ENCODE measurements at regions not wholly inside any gene's neighbourhood (a gene's known extent, or its start where the extent isn't known, plus 50 kb on each side); places are given as distances from the start of the nearest gene placed in this dataset.

DNA sequence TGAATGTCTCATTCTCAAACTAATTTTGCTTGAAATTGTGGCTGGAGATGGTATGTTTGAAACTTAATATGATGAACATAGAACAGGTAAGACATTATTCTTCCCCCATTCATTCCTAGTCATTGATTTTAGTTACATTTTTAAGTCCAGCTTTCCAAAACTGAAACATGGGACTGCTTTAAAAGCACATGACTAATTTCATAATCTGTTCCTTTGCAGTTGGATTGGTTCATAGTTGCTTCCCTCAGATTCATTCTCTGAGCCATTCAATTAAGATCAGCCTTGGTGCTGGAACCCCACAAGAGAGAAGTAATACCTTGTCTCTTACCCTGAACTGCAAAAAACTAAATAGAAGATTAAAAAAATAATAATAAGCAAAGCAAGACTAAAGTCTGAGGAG is 87.5 kb upstream of the TGFBR2 start (continued):
- TF ChIP-seq ZNF114 (CRISPR knock-in tag; IDR thresholded peaks at IDR 0.05): no peak
- TF ChIP-seq POLR2AphosphoS5 (IDR thresholded peaks at IDR 0.05; ENCODE audit: low read depth): no peak
- TF ChIP-seq ZNF331 (CRISPR knock-in tag; IDR thresholded peaks at IDR 0.05; ENCODE audit: low read depth): no peak
- no peak for TF ChIP-seq EZH2phosphoT487 (IDR thresholded peaks at IDR 0.05; ENCODE audit: unreplicated experiment)
- TF ChIP-seq JUNB (IDR thresholded peaks at IDR 0.05; ENCODE audit: unreplicated experiment): no peak
- no peak for TF ChIP-seq NANOG (IDR thresholded peaks at IDR 0.05; ENCODE audit: borderline replicate concordance)

DNA sequence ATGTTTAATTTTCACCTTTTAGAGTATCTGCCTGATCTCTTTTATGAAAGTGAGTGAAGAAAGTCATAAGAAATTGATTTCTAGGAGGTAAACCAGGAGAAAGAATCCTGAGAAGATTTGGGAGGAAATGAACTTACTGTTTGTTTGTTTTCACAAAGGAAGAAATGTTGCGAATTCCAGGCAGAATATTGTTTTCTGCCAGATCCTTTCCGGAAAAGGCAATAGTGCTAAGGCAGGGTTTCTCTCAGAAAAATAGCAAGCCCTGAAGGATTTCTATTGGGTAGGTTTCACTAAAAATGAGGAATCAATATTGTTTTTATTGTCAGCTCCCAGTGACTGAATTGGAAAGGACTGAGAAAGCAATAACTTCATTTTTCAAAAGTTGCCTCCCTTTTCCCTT is 85.7 kb upstream of the TGFBR2 start:
- Histone ChIP-seq H4K20me1 (replicated peaks; ENCODE audit: insufficient read depth) (no peaks in the 10 kb centered on the region), H2AFZ (peak overlapping the region; percentile 3; the same call in 1 of the 2 replicates), H3K9me2 (ENCODE audit: insufficient read depth) (peaks cover 8% of the 10 kb centered on the region), H3K4me2 (no peak overlapping the region), H3K4me1 (ENCODE audit: insufficient read depth) (no peaks in the 10 kb centered on the region), H3K36me3 (ENCODE audit: insufficient read depth) (no peaks in the 10 kb centered on the region), H3K27ac (ENCODE audit: low read depth) (no peak overlapping the region), H3K79me2 (replicated peaks; ENCODE audit: insufficient read depth) (no peaks in the 10 kb centered on the region), H3K4me3 (no peak overlapping the region), H3K27me3 (ENCODE audit: insufficient read depth) (no peaks in the 10 kb centered on the region), H3F3A (replicated peaks; ENCODE audit: low read depth) (no peaks in the 10 kb centered on the region)
- TF ChIP-seq, protein P1, sequence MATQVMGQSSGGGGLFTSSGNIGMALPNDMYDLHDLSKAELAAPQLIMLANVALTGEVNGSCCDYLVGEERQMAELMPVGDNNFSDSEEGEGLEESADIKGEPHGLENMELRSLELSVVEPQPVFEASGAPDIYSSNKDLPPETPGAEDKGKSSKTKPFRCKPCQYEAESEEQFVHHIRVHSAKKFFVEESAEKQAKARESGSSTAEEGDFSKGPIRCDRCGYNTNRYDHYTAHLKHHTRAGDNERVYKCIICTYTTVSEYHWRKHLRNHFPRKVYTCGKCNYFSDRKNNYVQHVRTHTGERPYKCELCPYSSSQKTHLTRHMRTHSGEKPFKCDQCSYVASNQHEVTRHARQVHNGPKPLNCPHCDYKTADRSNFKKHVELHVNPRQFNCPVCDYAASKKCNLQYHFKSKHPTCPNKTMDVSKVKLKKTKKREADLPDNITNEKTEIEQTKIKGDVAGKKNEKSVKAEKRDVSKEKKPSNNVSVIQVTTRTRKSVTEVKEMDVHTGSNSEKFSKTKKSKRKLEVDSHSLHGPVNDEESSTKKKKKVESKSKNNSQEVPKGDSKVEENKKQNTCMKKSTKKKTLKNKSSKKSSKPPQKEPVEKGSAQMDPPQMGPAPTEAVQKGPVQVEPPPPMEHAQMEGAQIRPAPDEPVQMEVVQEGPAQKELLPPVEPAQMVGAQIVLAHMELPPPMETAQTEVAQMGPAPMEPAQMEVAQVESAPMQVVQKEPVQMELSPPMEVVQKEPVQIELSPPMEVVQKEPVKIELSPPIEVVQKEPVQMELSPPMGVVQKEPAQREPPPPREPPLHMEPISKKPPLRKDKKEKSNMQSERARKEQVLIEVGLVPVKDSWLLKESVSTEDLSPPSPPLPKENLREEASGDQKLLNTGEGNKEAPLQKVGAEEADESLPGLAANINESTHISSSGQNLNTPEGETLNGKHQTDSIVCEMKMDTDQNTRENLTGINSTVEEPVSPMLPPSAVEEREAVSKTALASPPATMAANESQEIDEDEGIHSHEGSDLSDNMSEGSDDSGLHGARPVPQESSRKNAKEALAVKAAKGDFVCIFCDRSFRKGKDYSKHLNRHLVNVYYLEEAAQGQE (IDR thresholded peaks at IDR 0.05; ENCODE audit: unreplicated experiment): no peak
- TF ChIP-seq EZH2phosphoT487 (IDR thresholded peaks at IDR 0.05; ENCODE audit: unreplicated experiment): no peak
- TF ChIP-seq POLR2AphosphoS5 (IDR thresholded peaks at IDR 0.05; ENCODE audit: low read depth): no peak
- TF ChIP-seq, protein P2, sequence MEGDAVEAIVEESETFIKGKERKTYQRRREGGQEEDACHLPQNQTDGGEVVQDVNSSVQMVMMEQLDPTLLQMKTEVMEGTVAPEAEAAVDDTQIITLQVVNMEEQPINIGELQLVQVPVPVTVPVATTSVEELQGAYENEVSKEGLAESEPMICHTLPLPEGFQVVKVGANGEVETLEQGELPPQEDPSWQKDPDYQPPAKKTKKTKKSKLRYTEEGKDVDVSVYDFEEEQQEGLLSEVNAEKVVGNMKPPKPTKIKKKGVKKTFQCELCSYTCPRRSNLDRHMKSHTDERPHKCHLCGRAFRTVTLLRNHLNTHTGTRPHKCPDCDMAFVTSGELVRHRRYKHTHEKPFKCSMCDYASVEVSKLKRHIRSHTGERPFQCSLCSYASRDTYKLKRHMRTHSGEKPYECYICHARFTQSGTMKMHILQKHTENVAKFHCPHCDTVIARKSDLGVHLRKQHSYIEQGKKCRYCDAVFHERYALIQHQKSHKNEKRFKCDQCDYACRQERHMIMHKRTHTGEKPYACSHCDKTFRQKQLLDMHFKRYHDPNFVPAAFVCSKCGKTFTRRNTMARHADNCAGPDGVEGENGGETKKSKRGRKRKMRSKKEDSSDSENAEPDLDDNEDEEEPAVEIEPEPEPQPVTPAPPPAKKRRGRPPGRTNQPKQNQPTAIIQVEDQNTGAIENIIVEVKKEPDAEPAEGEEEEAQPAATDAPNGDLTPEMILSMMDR (conservative IDR thresholded peaks at IDR 0.05; ENCODE audit: low read depth in 2 of 2): no peak
- TF ChIP-seq, protein P3, sequence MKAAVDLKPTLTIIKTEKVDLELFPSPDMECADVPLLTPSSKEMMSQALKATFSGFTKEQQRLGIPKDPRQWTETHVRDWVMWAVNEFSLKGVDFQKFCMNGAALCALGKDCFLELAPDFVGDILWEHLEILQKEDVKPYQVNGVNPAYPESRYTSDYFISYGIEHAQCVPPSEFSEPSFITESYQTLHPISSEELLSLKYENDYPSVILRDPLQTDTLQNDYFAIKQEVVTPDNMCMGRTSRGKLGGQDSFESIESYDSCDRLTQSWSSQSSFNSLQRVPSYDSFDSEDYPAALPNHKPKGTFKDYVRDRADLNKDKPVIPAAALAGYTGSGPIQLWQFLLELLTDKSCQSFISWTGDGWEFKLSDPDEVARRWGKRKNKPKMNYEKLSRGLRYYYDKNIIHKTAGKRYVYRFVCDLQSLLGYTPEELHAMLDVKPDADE (IDR thresholded peaks at IDR 0.05): no peak
- no peak for TF ChIP-seq JUNB (IDR thresholded peaks at IDR 0.05; ENCODE audit: unreplicated experiment)
- TF ChIP-seq CREB1 (CRISPR knock-in tag; IDR thresholded peaks at IDR 0.05; ENCODE audit: low read depth): no peak
- TF ChIP-seq, protein P4, sequence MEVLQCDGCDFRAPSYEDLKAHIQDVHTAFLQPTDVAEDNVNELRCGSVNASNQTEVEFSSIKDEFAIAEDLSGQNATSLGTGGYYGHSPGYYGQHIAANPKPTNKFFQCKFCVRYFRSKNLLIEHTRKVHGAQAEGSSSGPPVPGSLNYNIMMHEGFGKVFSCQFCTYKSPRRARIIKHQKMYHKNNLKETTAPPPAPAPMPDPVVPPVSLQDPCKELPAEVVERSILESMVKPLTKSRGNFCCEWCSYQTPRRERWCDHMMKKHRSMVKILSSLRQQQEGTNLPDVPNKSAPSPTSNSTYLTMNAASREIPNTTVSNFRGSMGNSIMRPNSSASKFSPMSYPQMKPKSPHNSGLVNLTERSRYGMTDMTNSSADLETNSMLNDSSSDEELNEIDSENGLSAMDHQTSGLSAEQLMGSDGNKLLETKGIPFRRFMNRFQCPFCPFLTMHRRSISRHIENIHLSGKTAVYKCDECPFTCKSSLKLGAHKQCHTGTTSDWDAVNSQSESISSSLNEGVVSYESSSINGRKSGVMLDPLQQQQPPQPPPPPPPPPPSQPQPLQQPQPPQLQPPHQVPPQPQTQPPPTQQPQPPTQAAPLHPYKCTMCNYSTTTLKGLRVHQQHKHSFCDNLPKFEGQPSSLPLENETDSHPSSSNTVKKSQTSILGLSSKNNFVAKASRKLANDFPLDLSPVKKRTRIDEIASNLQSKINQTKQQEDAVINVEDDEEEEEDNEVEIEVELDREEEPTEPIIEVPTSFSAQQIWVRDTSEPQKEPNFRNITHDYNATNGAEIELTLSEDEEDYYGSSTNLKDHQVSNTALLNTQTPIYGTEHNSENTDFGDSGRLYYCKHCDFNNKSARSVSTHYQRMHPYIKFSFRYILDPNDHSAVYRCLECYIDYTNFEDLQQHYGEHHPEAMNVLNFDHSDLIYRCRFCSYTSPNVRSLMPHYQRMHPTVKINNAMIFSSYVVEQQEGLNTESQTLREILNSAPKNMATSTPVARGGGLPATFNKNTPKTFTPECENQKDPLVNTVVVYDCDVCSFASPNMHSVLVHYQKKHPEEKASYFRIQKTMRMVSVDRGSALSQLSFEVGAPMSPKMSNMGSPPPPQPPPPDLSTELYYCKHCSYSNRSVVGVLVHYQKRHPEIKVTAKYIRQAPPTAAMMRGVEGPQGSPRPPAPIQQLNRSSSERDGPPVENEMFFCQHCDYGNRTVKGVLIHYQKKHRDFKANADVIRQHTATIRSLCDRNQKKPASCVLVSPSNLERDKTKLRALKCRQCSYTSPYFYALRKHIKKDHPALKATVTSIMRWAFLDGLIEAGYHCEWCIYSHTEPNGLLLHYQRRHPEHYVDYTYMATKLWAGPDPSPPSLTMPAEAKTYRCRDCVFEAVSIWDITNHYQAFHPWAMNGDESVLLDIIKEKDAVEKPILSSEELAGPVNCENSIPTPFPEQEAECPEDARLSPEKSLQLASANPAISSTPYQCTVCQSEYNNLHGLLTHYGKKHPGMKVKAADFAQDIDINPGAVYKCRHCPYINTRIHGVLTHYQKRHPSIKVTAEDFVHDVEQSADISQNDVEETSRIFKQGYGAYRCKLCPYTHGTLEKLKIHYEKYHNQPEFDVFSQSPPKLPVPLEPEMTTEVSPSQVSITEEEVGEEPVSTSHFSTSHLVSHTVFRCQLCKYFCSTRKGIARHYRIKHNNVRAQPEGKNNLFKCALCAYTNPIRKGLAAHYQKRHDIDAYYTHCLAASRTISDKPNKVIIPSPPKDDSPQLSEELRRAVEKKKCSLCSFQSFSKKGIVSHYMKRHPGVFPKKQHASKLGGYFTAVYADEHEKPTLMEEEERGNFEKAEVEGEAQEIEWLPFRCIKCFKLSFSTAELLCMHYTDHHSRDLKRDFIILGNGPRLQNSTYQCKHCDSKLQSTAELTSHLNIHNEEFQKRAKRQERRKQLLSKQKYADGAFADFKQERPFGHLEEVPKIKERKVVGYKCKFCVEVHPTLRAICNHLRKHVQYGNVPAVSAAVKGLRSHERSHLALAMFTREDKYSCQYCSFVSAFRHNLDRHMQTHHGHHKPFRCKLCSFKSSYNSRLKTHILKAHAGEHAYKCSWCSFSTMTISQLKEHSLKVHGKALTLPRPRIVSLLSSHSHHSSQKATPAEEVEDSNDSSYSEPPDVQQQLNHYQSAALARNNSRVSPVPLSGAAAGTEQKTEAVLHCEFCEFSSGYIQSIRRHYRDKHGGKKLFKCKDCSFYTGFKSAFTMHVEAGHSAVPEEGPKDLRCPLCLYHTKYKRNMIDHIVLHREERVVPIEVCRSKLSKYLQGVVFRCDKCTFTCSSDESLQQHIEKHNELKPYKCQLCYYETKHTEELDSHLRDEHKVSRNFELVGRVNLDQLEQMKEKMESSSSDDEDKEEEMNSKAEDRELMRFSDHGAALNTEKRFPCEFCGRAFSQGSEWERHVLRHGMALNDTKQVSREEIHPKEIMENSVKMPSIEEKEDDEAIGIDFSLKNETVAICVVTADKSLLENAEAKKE (CRISPR knock-in tag; IDR thresholded peaks at IDR 0.05): no peak
- TF ChIP-seq ZNF331 (CRISPR knock-in tag; IDR thresholded peaks at IDR 0.05; ENCODE audit: low read depth): no peak
- no peak for TF ChIP-seq ZNF114 (CRISPR knock-in tag; IDR thresholded peaks at IDR 0.05)
- TF ChIP-seq STAT1 (IDR thresholded peaks at IDR 0.05; ENCODE audit: unreplicated experiment): no peak
- TF ChIP-seq NANOG (IDR thresholded peaks at IDR 0.05; ENCODE audit: borderline replicate concordance): no peak
- no peak for TF ChIP-seq EZH2 (IDR thresholded peaks at IDR 0.05; ENCODE audit: low read depth, unreplicated experiment)
- Mint-ChIP-seq H3K36me3 (ENCODE audit: low read depth) (no peaks in the 10 kb centered on the region), H3K27ac (peak overlapping the region; percentile 61; the same call in 1 of the 2 replicates), H3K9me3 (no peaks in the 10 kb centered on the region), H3K4me3 (no peak overlapping the region), H3K4me1 (peaks cover 4% of the 10 kb centered on the region), H3K27me3 (ENCODE audit: insufficient read depth, low read depth, poor library complexity) (peaks cover 2% of the 10 kb centered on the region)
- no peak for ATAC-seq
- DNase-seq (ENCODE audit: low spot score): no peak

Data from GM23338 (cell line).